IMR-90 (cell line): ENCODE measurements at regions not wholly inside any gene's neighbourhood (a gene's known extent, or its start where the extent isn't known, plus 50 kb on each side); places are given as distances from the start of the nearest gene placed in this dataset.

Experiments used
- ATAC-seq: fragments of 200-7000 bp; cut with Tn5 transposase; 2 replicates; pipeline ENCODE4 v1.9.1; 2020; ENCODE audit warnings: low read depth, mild to moderate bottlenecking, moderate library complexity
- BruUV-seq: library from RNA; stranded (reverse); fragments of 400-500 nt; replicated peaks from 2 replicates; lab custom pipeline; 2021; lab: Mats Ljungman, UMichigan
- CTCF ChIA-PET: fragments of 300-600 bp; formaldehyde crosslinking; extraction: SDS; loops from one replicate; lab custom pipeline; 2021; ENCODE audit warnings: antibody characterized with exemption; lab: Yijun Ruan, JAX
- POLR2A ChIA-PET: fragments of 300-600 bp; sonication (Branson Sonifier 250); formaldehyde crosslinking; loops from one replicate; lab custom pipeline; 2022; ENCODE audit warnings: antibody characterized with exemption; ENCODE audit not compliant: unreplicated experiment; lab: Charles Lee
- DNase-seq: peaks from one replicate; pipeline ENCODE4 v3.0.0; 2013
- H2AFZ ChIP-seq: replicated peaks from 2 replicates; pipeline ENCODE3; 2013; ENCODE audit warnings: low read length, mild to moderate bottlenecking; ENCODE audit not compliant: poor library complexity
- H2AK5ac ChIP-seq: 2 replicates; pipeline ENCODE4 v1.6.1; 2013; ENCODE audit warnings: low read depth, low read length, inconsistent platforms
- H2AK9ac ChIP-seq: replicated peaks from 2 replicates; pipeline ENCODE3; 2013; ENCODE audit warnings: mild to moderate bottlenecking, low read depth, low read length, moderate library complexity; ENCODE audit not compliant: poor library complexity
- H2BK120ac ChIP-seq: 2 replicates; pipeline ENCODE4 v1.6.1; 2013; ENCODE audit warnings: low read depth, low read length, inconsistent platforms
- H2BK15ac ChIP-seq: 3 replicates; pipeline ENCODE4 v1.6.1; 2013; ENCODE audit warnings: low read depth, low read length, inconsistent platforms
- H2BK20ac ChIP-seq: 2 replicates; pipeline ENCODE4 v1.6.1; 2013; ENCODE audit warnings: low read depth, mild to moderate bottlenecking, inconsistent platforms, low read length, moderate library complexity
- H2BK5ac ChIP-seq: 2 replicates; pipeline ENCODE4 v1.6.1; 2013; ENCODE audit warnings: mild to moderate bottlenecking, low read depth, low read length, inconsistent platforms; ENCODE audit not compliant: poor library complexity, severe bottlenecking
- H3K14ac ChIP-seq: replicated peaks from 2 replicates; pipeline ENCODE4 v1.6.1; 2013; ENCODE audit warnings: low read depth, low read length, inconsistent platforms
- H3K18ac ChIP-seq: 2 replicates; pipeline ENCODE4 v1.6.1; 2013; ENCODE audit warnings: low read depth, low read length, control low read depth
- H3K23ac ChIP-seq: 2 replicates; pipeline ENCODE4 v1.6.1; 2013; ENCODE audit warnings: low read depth, low read length, inconsistent platforms
- H3K27ac ChIP-seq: 2 replicates; pipeline ENCODE4 v1.5.1; 2013; ENCODE audit warnings: mild to moderate bottlenecking, control low read depth, low read length; ENCODE audit not compliant: insufficient read depth
- H3K27me3 ChIP-seq: 2 replicates; pipeline ENCODE4 v1.6.1; 2013; ENCODE audit warnings: low read length; ENCODE audit not compliant: control insufficient read depth, insufficient read depth
- H3K36me3 ChIP-seq: 2 replicates; pipeline ENCODE4 v1.6.1; 2013; ENCODE audit warnings: low read length, mixed read lengths; ENCODE audit not compliant: control insufficient read depth, insufficient read depth
- H3K4ac ChIP-seq: 2 replicates; pipeline ENCODE4 v1.6.1; 2013; ENCODE audit warnings: low read depth, low read length, inconsistent platforms
- H3K4me1 ChIP-seq: 2 replicates; pipeline ENCODE4 v1.6.1; 2013; ENCODE audit warnings: low read length, mixed read lengths; ENCODE audit not compliant: control insufficient read depth, insufficient read depth
- H3K4me2 ChIP-seq: 2 replicates; pipeline ENCODE4 v1.6.1; 2013; ENCODE audit warnings: low read depth, mild to moderate bottlenecking, control low read depth, low read length, moderate library complexity
- H3K4me3 ChIP-seq: 2 replicates; pipeline ENCODE4 v1.5.1; 2013; ENCODE audit warnings: low read depth, mild to moderate bottlenecking, control low read depth, low read length, moderate library complexity; ENCODE audit not compliant: insufficient read depth
- H3K56ac ChIP-seq: 2 replicates; pipeline ENCODE4 v1.6.1; 2013; ENCODE audit warnings: low read length, inconsistent platforms; ENCODE audit not compliant: insufficient read depth; ENCODE audit errors: extremely low read depth
- H3K79me1 ChIP-seq, 2 experiments: 2 replicates each; pipeline ENCODE4 v1.6.1; 2013; ENCODE audit warnings: low read length in 2 of 2, inconsistent platforms in 1 of 2, low read depth in 1 of 2
- H3K9ac ChIP-seq: 2 replicates; pipeline ENCODE4 v1.6.1; 2013; ENCODE audit warnings: low read depth, low read length, control low read depth
- H3K9me1 ChIP-seq: 2 replicates; pipeline ENCODE4 v1.6.1; 2013; ENCODE audit warnings: low read length, inconsistent platforms; ENCODE audit not compliant: insufficient read depth
- H3K9me3 ChIP-seq: 2 replicates; pipeline ENCODE4 v1.6.1; 2013; ENCODE audit warnings: low read length; ENCODE audit not compliant: control insufficient read depth, insufficient read depth
- H4K20me1 ChIP-seq: 2 replicates; pipeline ENCODE4 v1.6.1; 2013; ENCODE audit warnings: low read length, inconsistent platforms; ENCODE audit not compliant: insufficient read depth
- H4K5ac ChIP-seq: 2 replicates; pipeline ENCODE4 v1.6.1; 2013; ENCODE audit warnings: mild to moderate bottlenecking, low read depth, low read length, control low read depth
- H4K8ac ChIP-seq, 2 experiments: 2 replicates each; pipeline ENCODE4 v1.6.1; 2013; ENCODE audit warnings: low read depth in 2 of 2, low read length in 2 of 2, control low read depth in 1 of 2, inconsistent platforms in 1 of 2
- H4K91ac ChIP-seq: 2 replicates; pipeline ENCODE4 v1.6.1; 2013; ENCODE audit warnings: low read depth, low read length, inconsistent platforms; ENCODE audit not compliant: insufficient read depth
- BHLHE40 ChIP-seq: fragments of 150-350 bp; IDR thresholded peaks from 2 replicates; pipeline ENCODE4 v1.6.1; 2016; ENCODE audit warnings: mild to moderate bottlenecking, low read depth, low read length
- CEBPB ChIP-seq: IDR thresholded peaks from 2 replicates; pipeline ENCODE4 v1.6.1; 2012; ENCODE audit warnings: low read depth, low read length, improper control_type of control experiment
- CHD1 ChIP-seq: IDR thresholded peaks from 2 replicates; pipeline ENCODE4 v1.6.1; 2012; ENCODE audit warnings: low read depth, low read length, improper control_type of control experiment
- FOS ChIP-seq: fragments of 150-350 bp; IDR thresholded peaks from 2 replicates; pipeline ENCODE4 v1.6.1; 2016; ENCODE audit warnings: low read depth, low read length
- MAFK ChIP-seq: IDR thresholded peaks from 2 replicates; pipeline ENCODE4 v1.6.1; 2012; ENCODE audit warnings: low read depth, low read length, improper control_type of control experiment
- MAZ ChIP-seq: IDR thresholded peaks from 2 replicates; pipeline ENCODE4 v1.6.1; 2012; ENCODE audit warnings: low read depth, mild to moderate bottlenecking, low read length, improper control_type of control experiment, moderate library complexity, borderline replicate concordance
- MXI1 ChIP-seq: IDR thresholded peaks from 2 replicates; pipeline ENCODE4 v1.6.1; 2012; ENCODE audit warnings: low read depth, mild to moderate bottlenecking, low read length, moderate library complexity, borderline replicate concordance
- NFE2L2 ChIP-seq: fragments of 150-350 bp; IDR thresholded peaks from 2 replicates; pipeline ENCODE4 v1.6.1; 2016; ENCODE audit warnings: low read depth, mild to moderate bottlenecking, low read length
- POLR2A ChIP-seq: IDR thresholded peaks from 2 replicates; pipeline ENCODE4 v1.6.1; 2012; ENCODE audit warnings: mild to moderate bottlenecking, low read depth, low read length
- RCOR1 ChIP-seq: IDR thresholded peaks from 2 replicates; pipeline ENCODE4 v1.6.1; 2012; ENCODE audit warnings: mild to moderate bottlenecking, low read length, improper control_type of control experiment; ENCODE audit not compliant: insufficient replicate concordance
- RFX5 ChIP-seq: IDR thresholded peaks from 2 replicates; pipeline ENCODE4 v1.8.0; 2012; ENCODE audit warnings: low read depth, mild to moderate bottlenecking, low read length, moderate library complexity
- SMC3 ChIP-seq: fragments of 150-350 bp; IDR thresholded peaks from 2 replicates; pipeline ENCODE4 v1.6.1; 2016; ENCODE audit warnings: low read depth, mild to moderate bottlenecking, antibody characterized with exemption, low read length, moderate library complexity
- dilution Hi-C: fragments of 300-500 bp; cut with HindIII; formaldehyde crosslinking; loops from one replicate; pipeline ENCODE4 v1.14.3; 2018; ENCODE audit warnings: low sequenced_read_pairs; ENCODE audit not compliant: unreplicated experiment
- in situ Hi-C: fragments of 300-500 bp; cut with MboI; formaldehyde crosslinking; loops from 3 replicates; pipeline ENCODE4 v1.14.3; 2019; ENCODE audit warnings: low sequenced_read_pairs, inconsistent platforms, mixed read lengths
- intact Hi-C: fragments of 100-400 bp; cut with micrococcal nuclease; formaldehyde crosslinking; loops from 2 replicates; pipeline ENCODE4 v1.10.0; 2022
- TF ChIP-seq, protein P1 (sequence below): fragments of 150-350 bp; IDR thresholded peaks from 2 replicates; pipeline ENCODE4 v1.6.1; 2017; ENCODE audit warnings: mild to moderate bottlenecking, antibody characterized with exemption, low read length, low read depth
- TF ChIP-seq, protein P2 (sequence below): conservative IDR thresholded peaks from 2 replicates; pipeline ENCODE4 v1.5.1; 2012; ENCODE audit warnings: mild to moderate bottlenecking, low read depth, low read length, improper control_type of control experiment
- TF ChIP-seq, protein P3 (sequence below): fragments of 150-350 bp; IDR thresholded peaks from 2 replicates; pipeline ENCODE4 v1.6.1; 2016; ENCODE audit warnings: low read depth, mild to moderate bottlenecking, low read length, moderate library complexity, borderline replicate concordance

DNA sequence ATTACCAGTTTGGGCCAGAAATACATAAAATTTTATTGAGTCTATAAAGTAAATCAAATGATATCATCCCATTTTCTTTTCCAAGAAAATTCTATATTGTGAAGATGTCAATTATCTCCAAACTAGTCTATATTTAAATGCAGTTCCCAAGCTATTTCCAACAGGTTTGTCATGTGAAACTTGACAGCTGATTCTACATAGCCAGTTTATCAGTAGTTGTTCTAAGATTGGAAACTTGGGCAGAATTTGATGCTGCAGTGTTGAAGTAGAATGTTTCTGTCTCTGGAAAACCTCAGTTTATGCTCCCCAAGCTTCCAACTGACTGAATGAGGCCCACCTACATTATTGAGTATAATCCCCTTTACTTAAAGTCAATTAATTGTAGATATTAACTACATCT is 994.1 kb downstream of the PCDH7 start:
- no peak overlapping the region for H3K4me2 ChIP-seq
- no peak overlapping the region for H3K23ac ChIP-seq
- DNase-seq (no peak), ATAC-seq (no peak)
- intact Hi-C loops (no loop called here), in situ Hi-C loops (no loop called here), dilution Hi-C loops (no loop called here)
- H4K91ac ChIP-seq: no peak overlapping the region
- no peaks in the 10 kb centered on the region; the same call in 1 of the 2 replicates for H3K9me3 ChIP-seq
- H3K79me1 ChIP-seq: no peaks in the 10 kb centered on the region
- H4K20me1 ChIP-seq: no peaks in the 10 kb centered on the region
- no peak overlapping the region for H3K14ac ChIP-seq
- no peak overlapping the region for H2BK20ac ChIP-seq
- H3K9ac ChIP-seq: no peak overlapping the region
- no peak overlapping the region for H3K4me3 ChIP-seq
- no peak overlapping the region for H2BK15ac ChIP-seq
- H2AK9ac ChIP-seq: no peak overlapping the region
- H2AK5ac ChIP-seq: no peak overlapping the region
- POLR2A ChIA-PET: no interaction called here
- no TSS peak for BruUV-seq
- no peak overlapping the region for H3K56ac ChIP-seq
- TF ChIP-seq MXI1: no peak
- no peak for TF ChIP-seq BHLHE40
- TF ChIP-seq RFX5: no peak
- TF ChIP-seq NFE2L2: no peak
- TF ChIP-seq SMC3: no peak
- TF ChIP-seq FOS: no peak
- no peak for TF ChIP-seq MAFK
- TF ChIP-seq POLR2A: no peak
- no peak for TF ChIP-seq CHD1
- TF ChIP-seq RCOR1: no peak
- TF ChIP-seq, protein P1, sequence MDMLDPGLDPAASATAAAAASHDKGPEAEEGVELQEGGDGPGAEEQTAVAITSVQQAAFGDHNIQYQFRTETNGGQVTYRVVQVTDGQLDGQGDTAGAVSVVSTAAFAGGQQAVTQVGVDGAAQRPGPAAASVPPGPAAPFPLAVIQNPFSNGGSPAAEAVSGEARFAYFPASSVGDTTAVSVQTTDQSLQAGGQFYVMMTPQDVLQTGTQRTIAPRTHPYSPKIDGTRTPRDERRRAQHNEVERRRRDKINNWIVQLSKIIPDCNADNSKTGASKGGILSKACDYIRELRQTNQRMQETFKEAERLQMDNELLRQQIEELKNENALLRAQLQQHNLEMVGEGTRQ: no peak
- no peak for TF ChIP-seq MAZ
- TF ChIP-seq, protein P2, sequence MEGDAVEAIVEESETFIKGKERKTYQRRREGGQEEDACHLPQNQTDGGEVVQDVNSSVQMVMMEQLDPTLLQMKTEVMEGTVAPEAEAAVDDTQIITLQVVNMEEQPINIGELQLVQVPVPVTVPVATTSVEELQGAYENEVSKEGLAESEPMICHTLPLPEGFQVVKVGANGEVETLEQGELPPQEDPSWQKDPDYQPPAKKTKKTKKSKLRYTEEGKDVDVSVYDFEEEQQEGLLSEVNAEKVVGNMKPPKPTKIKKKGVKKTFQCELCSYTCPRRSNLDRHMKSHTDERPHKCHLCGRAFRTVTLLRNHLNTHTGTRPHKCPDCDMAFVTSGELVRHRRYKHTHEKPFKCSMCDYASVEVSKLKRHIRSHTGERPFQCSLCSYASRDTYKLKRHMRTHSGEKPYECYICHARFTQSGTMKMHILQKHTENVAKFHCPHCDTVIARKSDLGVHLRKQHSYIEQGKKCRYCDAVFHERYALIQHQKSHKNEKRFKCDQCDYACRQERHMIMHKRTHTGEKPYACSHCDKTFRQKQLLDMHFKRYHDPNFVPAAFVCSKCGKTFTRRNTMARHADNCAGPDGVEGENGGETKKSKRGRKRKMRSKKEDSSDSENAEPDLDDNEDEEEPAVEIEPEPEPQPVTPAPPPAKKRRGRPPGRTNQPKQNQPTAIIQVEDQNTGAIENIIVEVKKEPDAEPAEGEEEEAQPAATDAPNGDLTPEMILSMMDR: no peak
- TF ChIP-seq, protein P3, sequence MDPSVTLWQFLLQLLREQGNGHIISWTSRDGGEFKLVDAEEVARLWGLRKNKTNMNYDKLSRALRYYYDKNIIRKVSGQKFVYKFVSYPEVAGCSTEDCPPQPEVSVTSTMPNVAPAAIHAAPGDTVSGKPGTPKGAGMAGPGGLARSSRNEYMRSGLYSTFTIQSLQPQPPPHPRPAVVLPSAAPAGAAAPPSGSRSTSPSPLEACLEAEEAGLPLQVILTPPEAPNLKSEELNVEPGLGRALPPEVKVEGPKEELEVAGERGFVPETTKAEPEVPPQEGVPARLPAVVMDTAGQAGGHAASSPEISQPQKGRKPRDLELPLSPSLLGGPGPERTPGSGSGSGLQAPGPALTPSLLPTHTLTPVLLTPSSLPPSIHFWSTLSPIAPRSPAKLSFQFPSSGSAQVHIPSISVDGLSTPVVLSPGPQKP: no peak
- TF ChIP-seq CEBPB: no peak
- no peak overlapping the region for H3K18ac ChIP-seq
- H4K5ac ChIP-seq: no peak overlapping the region
- CTCF ChIA-PET: no interaction called here
- no peaks in the 10 kb centered on the region for H3K9me1 ChIP-seq
- no peak overlapping the region for H4K8ac ChIP-seq
- no peak overlapping the region for H2AFZ ChIP-seq
- H2BK5ac ChIP-seq: no peak overlapping the region
- no peaks in the 10 kb centered on the region for H3K27me3 ChIP-seq
- no peaks in the 10 kb centered on the region for H3K4me1 ChIP-seq
- no peaks in the 10 kb centered on the region for H3K36me3 ChIP-seq
- H3K4ac ChIP-seq: no peak overlapping the region
- no peak overlapping the region for H2BK120ac ChIP-seq
- no peak overlapping the region for H3K27ac ChIP-seq
